K562 (cell line): ENCODE measurements at regions not wholly inside any gene's neighbourhood (a gene's known extent, or its start where the extent isn't known, plus 50 kb on each side); places are given as distances from the start of the nearest gene placed in this dataset.

ENCODE experiments used
- ATAC-seq: fragments of 200-7000 bp; cut with Tn5 transposase; 3 replicates; pipeline ENCODE4 v1.9.1; 2020; ENCODE audit warnings: moderate library complexity
- BruUV-seq: library from RNA; stranded (reverse); fragments of 400-500 nt; replicated peaks from 2 replicates; lab custom pipeline; 2021; lab: Mats Ljungman, UMichigan
- CTCF ChIA-PET: fragments of 300-600 bp; formaldehyde crosslinking; extraction: SDS; loops from one replicate; lab custom pipeline; 2021; ENCODE audit warnings: low intra/inter-chr PET ratio; lab: Yijun Ruan, JAX
- POLR2A ChIA-PET: fragments of 300-600, 350-650 bp; sonication (Branson Sonifier 250); formaldehyde crosslinking; extraction: SDS; loops from one replicate; lab custom pipeline; 2021; ENCODE audit warnings: antibody characterized with exemption, inconsistent platforms; lab: Yijun Ruan, JAX
- DNase-seq, 4 experiments: peaks; one replicate each; pipeline versions ENCODE4 v3.0.0 to v3.0.0-alpha.2; 2011 to 2018; ENCODE audit warnings: low spot score in 3 of 4, mixed read lengths in 3 of 4; ENCODE audit errors: extremely low read depth in 1 of 4
- FAIRE-seq: peaks from 2 replicates; lab custom pipeline; 2011; peaks lifted over from hg19 to GRCh38; lab: Jason Lieb, UNC
- H2AFZ ChIP-seq: 2 replicates; pipeline ENCODE4 v1.6.0; 2011; ENCODE audit warnings: low read depth, low read length, control low read depth, inconsistent platforms
- H3K27ac ChIP-seq: fragments of 200-600 bp; 3 replicates; pipeline ENCODE4 v1.8.0; 2011; ENCODE audit warnings: low read depth, mild to moderate bottlenecking, control low read depth, inconsistent platforms, low read length, moderate library complexity, mixed read lengths; ENCODE audit errors: extremely low read depth
- H3K27me3 ChIP-seq, 2 experiments: fragments of 300-600 bp in 1 of 2; 2 replicates in 1 of 2; 3 replicates in 1 of 2; pipeline versions ENCODE4 v1.6.0 to v1.8.0; 2011; ENCODE audit warnings: inconsistent platforms in 2 of 2, low read length in 2 of 2, mild to moderate bottlenecking in 1 of 2, mixed read lengths in 1 of 2, moderate library complexity in 1 of 2; ENCODE audit not compliant: control insufficient read depth in 2 of 2, insufficient read depth in 2 of 2
- H3K36me3 ChIP-seq: fragments of 300-600 bp; 3 replicates; pipeline ENCODE4 v1.8.0; 2011; ENCODE audit warnings: mild to moderate bottlenecking, low read length, inconsistent platforms; ENCODE audit not compliant: control insufficient read depth, insufficient read depth
- H3K4me1 ChIP-seq, 2 experiments: fragments of 200-600 bp in 1 of 2; replicated peaks in 1 of 2; 2 replicates in 1 of 2; 3 replicates in 1 of 2; pipeline versions ENCODE4 v1.5.1 to v1.8.0; 2011; ENCODE audit warnings: inconsistent platforms in 2 of 2, low read length in 2 of 2, mild to moderate bottlenecking in 1 of 2, mixed read lengths in 1 of 2, moderate library complexity in 1 of 2; ENCODE audit not compliant: control insufficient read depth in 2 of 2, insufficient read depth in 2 of 2
- H3K4me2 ChIP-seq: 2 replicates; pipeline ENCODE4 v1.6.1; 2011; ENCODE audit warnings: low read length, control low read depth, inconsistent platforms, mixed read lengths; ENCODE audit not compliant: insufficient read depth
- H3K4me3 ChIP-seq: fragments of 200-600 bp; sonication (generic), shearing (Covaris generic); 2 replicates; pipeline ENCODE4 v1.5.1; 2016; ENCODE audit warnings: control low read depth, inconsistent platforms
- H3K79me2 ChIP-seq: fragments of 200-600 bp; 3 replicates; pipeline ENCODE4 v1.8.0; 2011; ENCODE audit warnings: low read length, inconsistent platforms; ENCODE audit not compliant: control insufficient read depth, insufficient read depth
- H3K9ac ChIP-seq, 2 experiments: 2 replicates each; pipeline versions ENCODE4 v1.6.0 to v1.6.1; 2011; ENCODE audit warnings: low read depth in 2 of 2, low read length in 2 of 2, control low read depth in 1 of 2, inconsistent platforms in 1 of 2, mild to moderate bottlenecking in 1 of 2, mixed read lengths in 1 of 2; ENCODE audit not compliant: insufficient read depth in 1 of 2
- H3K9me1 ChIP-seq: one replicate; pipeline ENCODE4 v1.6.0; 2011; ENCODE audit warnings: inconsistent platforms, mild to moderate bottlenecking, low read length, moderate library complexity; ENCODE audit not compliant: control insufficient read depth, insufficient read depth
- H3K9me3 ChIP-seq: replicated peaks from 2 replicates; pipeline ENCODE4 v1.5.1; 2011; ENCODE audit warnings: low read depth, low read length, inconsistent platforms; ENCODE audit not compliant: control insufficient read depth, insufficient read depth
- H4K20me1 ChIP-seq: replicated peaks from 2 replicates; pipeline ENCODE4 v1.6.1; 2011; ENCODE audit warnings: low read length, inconsistent platforms, mixed read lengths; ENCODE audit not compliant: control insufficient read depth, insufficient read depth
- CREBBP ChIP-seq: IDR thresholded peaks from one replicate; pipeline ENCODE4 v1.6.1; 2012; ENCODE audit warnings: low read depth, mild to moderate bottlenecking, control low read depth, inconsistent platforms, low read length
- FOS ChIP-seq: IDR thresholded peaks from 3 replicates; pipeline ENCODE4 v1.6.1; 2011; ENCODE audit not compliant: insufficient read length; ENCODE audit errors: extremely low read depth
- JUN ChIP-seq, 2 experiments: sonication (generic) in 1 of 2; formaldehyde crosslinking in 1 of 2; IDR thresholded peaks; 2 replicates each; pipeline versions ENCODE4 v1.6.1 to v1.8.0; 2012 to 2022; ENCODE audit warnings: borderline replicate concordance in 2 of 2, mild to moderate bottlenecking in 2 of 2, improper control_type of control experiment in 1 of 2, low read depth in 1 of 2, low read length in 1 of 2, missing genetic modification reagents in 1 of 2
- POLR3G ChIP-seq: IDR thresholded peaks from 2 replicates; pipeline ENCODE4 v1.6.1; 2011; ENCODE audit not compliant: insufficient read length, insufficient replicate concordance; ENCODE audit errors: extremely low read depth
- RFX5 ChIP-seq: IDR thresholded peaks from 2 replicates; pipeline ENCODE4 v1.6.1; 2011; ENCODE audit warnings: low read depth, mild to moderate bottlenecking, improper control_type of control experiment, low read length
- ZNF224 ChIP-seq: sonication (generic); formaldehyde crosslinking; IDR thresholded peaks from 2 replicates; pipeline ENCODE4 v1.8.0; 2022; ENCODE audit warnings: mild to moderate bottlenecking, missing genetic modification reagents
- WGBS: fragments of 100-300 bp; shearing (Covaris generic); methylation state at CpG from one replicate; pipeline ENCODE4 v1.1.6; 2016; ENCODE audit warnings: low coverage, mixed read lengths; ENCODE audit not compliant: insufficient coverage; ENCODE audit errors: missing lambda C conversion rate; 5-methylcytosine and 5-hydroxymethylcytosine counted together
- in situ Hi-C: fragments of 300-500 bp; cut with MboI; formaldehyde crosslinking; loops from 4 replicates; pipeline ENCODE4 v1.15.0; 2018; ENCODE audit warnings: inconsistent platforms, mixed read lengths
- intact Hi-C: fragments of 100-400 bp; cut with micrococcal nuclease; formaldehyde crosslinking; loops from 2 replicates; pipeline ENCODE4 v1.14.2; 2022
- TF ChIP-seq, protein P1 (sequence below): sonication (generic); formaldehyde crosslinking; IDR thresholded peaks from 2 replicates; pipeline ENCODE4 v1.9.0; 2022; ENCODE audit warnings: mild to moderate bottlenecking, missing genetic modification reagents
- TF ChIP-seq, protein P2 (sequence below), 3 experiments: IDR thresholded peaks in 2 of 3; conservative IDR thresholded peaks in 1 of 3; 2 replicates each; pipeline ENCODE4 v1.5.1; 2011 to 2012; ENCODE audit warnings: low read length in 3 of 3, mild to moderate bottlenecking in 3 of 3, control low read depth in 2 of 3, improper control_type of control experiment in 1 of 3, inconsistent platforms in 1 of 3, low read depth in 1 of 3, mixed read lengths in 1 of 3, moderate library complexity in 1 of 3; ENCODE audit not compliant: insufficient read depth in 2 of 3
- TF ChIP-seq, protein P3 (sequence below): sonication (generic); formaldehyde crosslinking; IDR thresholded peaks from 2 replicates; pipeline ENCODE4 v1.8.1; 2022; ENCODE audit warnings: missing genetic modification reagents

DNA sequence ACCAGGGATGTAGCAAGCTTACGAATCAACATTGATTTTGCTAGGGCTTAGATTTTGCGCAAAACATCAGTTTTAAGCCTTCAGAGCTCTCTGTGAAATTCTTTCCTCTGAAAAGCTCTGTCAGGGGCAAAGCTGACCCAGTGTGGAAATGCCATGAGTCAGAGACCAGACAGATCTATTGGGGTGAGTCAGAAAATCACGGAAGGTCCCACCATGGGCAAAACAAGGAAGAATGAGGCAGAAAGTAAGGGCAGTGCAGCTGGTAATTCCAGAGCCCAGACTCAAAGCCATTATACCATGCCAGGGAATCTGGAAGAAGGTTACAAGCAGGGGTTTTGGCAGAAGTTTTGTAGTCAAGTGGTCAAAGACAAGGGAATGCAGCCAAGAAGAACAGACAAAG lies 256.6 kb upstream of the CTAGE1 start:
- Histone ChIP-seq H3K4me1 (no peaks in the 10 kb centered on the region), H3K79me2 (no peaks in the 10 kb centered on the region), H3K4me2 (no peak overlapping the region), H3K27ac (no peak overlapping the region), H4K20me1 (no peaks in the 10 kb centered on the region), H3K9me3 (no peaks in the 10 kb centered on the region), H3K9ac (no peak overlapping the region), H3K27me3 (no peaks in the 10 kb centered on the region; a peak in 1 of 5 replicates), H3K4me3 (no peak overlapping the region), H3K36me3 (no peaks in the 10 kb centered on the region), H3K9me1 (no peaks in the 10 kb centered on the region), H2AFZ (no peak overlapping the region)
- DNase-seq (no peak), FAIRE-seq (no peak), ATAC-seq (no peak)
- BruUV-seq: no TSS peak
- in situ Hi-C loops: no loop called here
- POLR2A ChIA-PET: interaction anchor here (0.9 to 1.1 kb wide), 2 partner anchors 13 to 15 kb away, joined by 3 read pairs; no protein-coding TSS in a partner anchor
- intact Hi-C loops: no loop called here
- 0% methylated on average over 3 of the region's 3 CpGs for WGBS
- CTCF ChIA-PET: no interaction called here
- TF ChIP-seq FOS (no peak), JUN (IDR thresholded peaks at IDR 0.05; ENCODE audit: borderline replicate concordance, low read depth, low read length) (peak; percentile 36; the same call in 1 of the 2 replicates), JUN (CRISPR knock-in tag; IDR thresholded peaks at IDR 0.05; ENCODE audit: borderline replicate concordance) (no peak), POLR3G (no peak)

DNA sequence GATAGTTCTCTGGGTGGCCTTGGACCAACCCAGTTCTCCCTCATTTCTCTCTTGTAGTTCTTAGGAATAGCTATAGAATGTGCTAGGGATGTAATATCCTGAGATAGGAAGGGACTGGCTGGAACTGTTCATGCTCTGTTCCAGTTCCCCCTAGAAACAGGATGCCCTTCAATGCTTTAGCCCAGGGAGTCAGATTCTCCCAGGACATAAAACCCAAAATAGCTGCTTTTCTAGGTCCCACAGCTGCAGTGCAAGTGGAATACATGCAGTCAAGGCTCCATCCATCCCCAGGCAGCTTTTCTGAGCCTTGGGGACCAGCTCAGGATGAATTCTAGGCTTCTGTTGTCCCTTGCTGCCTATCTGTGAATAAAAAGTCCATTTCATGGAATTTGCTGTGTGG lies 257.3 kb upstream of the CTAGE1 start:
- no peaks in the 10 kb centered on the region for H3K36me3 ChIP-seq
- CTCF ChIA-PET: no interaction called here
- H3K27ac ChIP-seq: no peak overlapping the region
- no peak overlapping the region for H2AFZ ChIP-seq
- in situ Hi-C loops (no loop called here), intact Hi-C loops (no loop called here)
- no peak for DNase-seq
- H3K27me3 ChIP-seq: no peaks in the 10 kb centered on the region; a peak in 1 of 5 replicates
- FAIRE-seq: no peak
- no peak for ATAC-seq
- no peak overlapping the region for H3K4me3 ChIP-seq
- H3K4me2 ChIP-seq: no peak overlapping the region
- no TSS peak for BruUV-seq
- TF ChIP-seq, protein P1, sequence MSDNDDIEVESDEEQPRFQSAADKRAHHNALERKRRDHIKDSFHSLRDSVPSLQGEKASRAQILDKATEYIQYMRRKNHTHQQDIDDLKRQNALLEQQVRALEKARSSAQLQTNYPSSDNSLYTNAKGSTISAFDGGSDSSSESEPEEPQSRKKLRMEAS (CRISPR knock-in tag): no peak
- no peak for TF ChIP-seq RFX5
- TF ChIP-seq FOS: no peak
- TF ChIP-seq ZNF224 (CRISPR knock-in tag): peak; percentile 96
- TF ChIP-seq, protein P2, sequence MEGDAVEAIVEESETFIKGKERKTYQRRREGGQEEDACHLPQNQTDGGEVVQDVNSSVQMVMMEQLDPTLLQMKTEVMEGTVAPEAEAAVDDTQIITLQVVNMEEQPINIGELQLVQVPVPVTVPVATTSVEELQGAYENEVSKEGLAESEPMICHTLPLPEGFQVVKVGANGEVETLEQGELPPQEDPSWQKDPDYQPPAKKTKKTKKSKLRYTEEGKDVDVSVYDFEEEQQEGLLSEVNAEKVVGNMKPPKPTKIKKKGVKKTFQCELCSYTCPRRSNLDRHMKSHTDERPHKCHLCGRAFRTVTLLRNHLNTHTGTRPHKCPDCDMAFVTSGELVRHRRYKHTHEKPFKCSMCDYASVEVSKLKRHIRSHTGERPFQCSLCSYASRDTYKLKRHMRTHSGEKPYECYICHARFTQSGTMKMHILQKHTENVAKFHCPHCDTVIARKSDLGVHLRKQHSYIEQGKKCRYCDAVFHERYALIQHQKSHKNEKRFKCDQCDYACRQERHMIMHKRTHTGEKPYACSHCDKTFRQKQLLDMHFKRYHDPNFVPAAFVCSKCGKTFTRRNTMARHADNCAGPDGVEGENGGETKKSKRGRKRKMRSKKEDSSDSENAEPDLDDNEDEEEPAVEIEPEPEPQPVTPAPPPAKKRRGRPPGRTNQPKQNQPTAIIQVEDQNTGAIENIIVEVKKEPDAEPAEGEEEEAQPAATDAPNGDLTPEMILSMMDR (IDR thresholded peaks at IDR 0.05 in 2 of 3, conservative IDR thresholded peaks at IDR 0.05 in 1 of 3; ENCODE audit: insufficient read depth in 2 of 3, low read depth in 1 of 3, low read length in 3 of 3): no peak
- TF ChIP-seq, protein P3, sequence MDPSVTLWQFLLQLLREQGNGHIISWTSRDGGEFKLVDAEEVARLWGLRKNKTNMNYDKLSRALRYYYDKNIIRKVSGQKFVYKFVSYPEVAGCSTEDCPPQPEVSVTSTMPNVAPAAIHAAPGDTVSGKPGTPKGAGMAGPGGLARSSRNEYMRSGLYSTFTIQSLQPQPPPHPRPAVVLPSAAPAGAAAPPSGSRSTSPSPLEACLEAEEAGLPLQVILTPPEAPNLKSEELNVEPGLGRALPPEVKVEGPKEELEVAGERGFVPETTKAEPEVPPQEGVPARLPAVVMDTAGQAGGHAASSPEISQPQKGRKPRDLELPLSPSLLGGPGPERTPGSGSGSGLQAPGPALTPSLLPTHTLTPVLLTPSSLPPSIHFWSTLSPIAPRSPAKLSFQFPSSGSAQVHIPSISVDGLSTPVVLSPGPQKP (CRISPR knock-in tag): no peak
- TF ChIP-seq CREBBP: no peak
- POLR2A ChIA-PET: interaction anchor here (0.9 to 1.1 kb wide), 2 partner anchors 13 to 14 kb away, joined by 3 read pairs; no protein-coding TSS in a partner anchor
- no peaks in the 10 kb centered on the region for H3K9me3 ChIP-seq
- H3K4me1 ChIP-seq: no peaks in the 10 kb centered on the region
- no peaks in the 10 kb centered on the region for H4K20me1 ChIP-seq
- no peak overlapping the region for H3K9ac ChIP-seq
- H3K9me1 ChIP-seq: no peaks in the 10 kb centered on the region
- no peaks in the 10 kb centered on the region for H3K79me2 ChIP-seq
